Tibial nerve (tissue), 3 donors: ENCODE measurements at regions not wholly inside any gene's neighbourhood (a gene's known extent, or its start where the extent isn't known, plus 50 kb on each side); places are given as distances from the start of the nearest gene placed in this dataset.

Source experiments
- CTCF ChIP-seq, 5 experiments: fragments of 200-600 bp in 3 of 5; fragments of 450-650 bp in 2 of 5; sonication (generic) in 3 of 5; IDR thresholded peaks; one replicate each; pipeline ENCODE4 v1.5.1; 2016 to 2019; ENCODE audit warnings: antibody characterized with exemption in 5 of 5, mild to moderate bottlenecking in 3 of 5, moderate library complexity in 2 of 5
- POLR2A ChIP-seq, 2 donors: fragments of 450-650 bp; IDR thresholded peaks; one replicate each; pipeline ENCODE4 v1.6.1; 2017; ENCODE audit warnings: antibody characterized with exemption in 2 of 2, mild to moderate bottlenecking in 2 of 2, moderate library complexity in 2 of 2

GRCh38 chr20:11753155-11753554 lies 164.5 kb upstream of the BTBD3 start:
- TF ChIP-seq CTCF (IDR thresholded peaks at IDR 0.05) (no peak), POLR2A (IDR thresholded peaks at IDR 0.05) (no peak)
